H9 (cell line): ENCODE measurements at regions not wholly inside any gene's neighbourhood (a gene's known extent, or its start where the extent isn't known, plus 50 kb on each side); places are given as distances from the start of the nearest gene placed in this dataset.

Experiments used
- DNase-seq: peaks from one replicate; pipeline ENCODE4 v3.0.0-alpha.2; 2017
- H2AFZ ChIP-seq: one replicate; pipeline ENCODE4 v1.6.1; 2013; ENCODE audit warnings: mild to moderate bottlenecking, low read length, control low read depth, moderate library complexity
- H2AK5ac ChIP-seq: 2 replicates; pipeline ENCODE4 v1.6.1; 2013; ENCODE audit warnings: low read length, control low read depth, mixed read lengths; ENCODE audit not compliant: insufficient read length
- H2BK120ac ChIP-seq: one replicate; pipeline ENCODE4 v1.6.1; 2013; ENCODE audit warnings: low read depth, mild to moderate bottlenecking, low read length, control low read depth, inconsistent platforms; ENCODE audit not compliant: poor library complexity, severe bottlenecking
- H2BK12ac ChIP-seq: 2 replicates; pipeline ENCODE4 v1.6.1; 2013; ENCODE audit warnings: low read length, control low read depth, mixed read lengths, low read depth; ENCODE audit not compliant: insufficient read length
- H2BK15ac ChIP-seq: 2 replicates; pipeline ENCODE4 v1.6.1; 2013; ENCODE audit warnings: low read depth, low read length, control low read depth
- H2BK20ac ChIP-seq: one replicate; pipeline ENCODE4 v1.6.1; 2013; ENCODE audit warnings: low read depth, mild to moderate bottlenecking, low read length, control low read depth, inconsistent platforms; ENCODE audit not compliant: poor library complexity, severe bottlenecking
- H2BK5ac ChIP-seq: 2 replicates; pipeline ENCODE4 v1.6.1; 2013; ENCODE audit warnings: low read length, control low read depth, mixed read lengths; ENCODE audit not compliant: insufficient read length
- H3K14ac ChIP-seq: 2 replicates; pipeline ENCODE4 v1.6.1; 2013; ENCODE audit warnings: low read length, control low read depth; ENCODE audit not compliant: insufficient read depth
- H3K18ac ChIP-seq: 2 replicates; pipeline ENCODE4 v1.6.1; 2013; ENCODE audit warnings: low read depth, mild to moderate bottlenecking, mixed read lengths, low read length, control low read depth; ENCODE audit not compliant: insufficient read length
- H3K23ac ChIP-seq: 2 replicates; pipeline ENCODE4 v1.6.1; 2013; ENCODE audit warnings: low read length, control low read depth, mixed read lengths, low read depth; ENCODE audit not compliant: insufficient read length
- H3K23me2 ChIP-seq: 2 replicates; pipeline ENCODE4 v1.6.1; 2013; ENCODE audit warnings: low read depth, mild to moderate bottlenecking, mixed read lengths, low read length, control low read depth; ENCODE audit not compliant: insufficient read length, poor library complexity, severe bottlenecking
- H3K27ac ChIP-seq: 2 replicates; pipeline ENCODE4 v1.5.1; 2013; ENCODE audit warnings: low read length, control low read depth, mixed read lengths, low read depth; ENCODE audit not compliant: insufficient read length
- H3K27me3 ChIP-seq: 2 replicates; pipeline ENCODE4 v1.6.1; 2013; ENCODE audit warnings: low read length, control low read depth, inconsistent platforms; ENCODE audit not compliant: insufficient read depth
- H3K4ac ChIP-seq: 2 replicates; pipeline ENCODE4 v1.6.1; 2013; ENCODE audit warnings: low read depth, mild to moderate bottlenecking, control low read depth, inconsistent platforms, low read length, moderate library complexity
- H3K4me1 ChIP-seq: 2 replicates; pipeline ENCODE4 v1.6.1; 2013; ENCODE audit warnings: low read length, control low read depth, inconsistent platforms; ENCODE audit not compliant: insufficient read depth
- H3K4me2 ChIP-seq: 2 replicates; pipeline ENCODE4 v1.6.1; 2013; ENCODE audit warnings: low read length, control low read depth, mixed read lengths; ENCODE audit not compliant: insufficient read length, insufficient read depth
- H3K56ac ChIP-seq: 2 replicates; pipeline ENCODE4 v1.6.1; 2013; ENCODE audit warnings: low read depth, mild to moderate bottlenecking, mixed read lengths, low read length, control low read depth; ENCODE audit not compliant: insufficient read length
- H3K79me1 ChIP-seq: 2 replicates; pipeline ENCODE4 v1.6.1; 2013; ENCODE audit warnings: low read depth, mild to moderate bottlenecking, moderate library complexity, low read length, control low read depth, inconsistent platforms; ENCODE audit not compliant: insufficient read depth, poor library complexity, severe bottlenecking
- H3K79me2 ChIP-seq: 2 replicates; pipeline ENCODE4 v1.6.1; 2013; ENCODE audit warnings: low read length, control low read depth, inconsistent platforms; ENCODE audit not compliant: insufficient read depth
- H3K9ac ChIP-seq: 2 replicates; pipeline ENCODE4 v1.6.1; 2013; ENCODE audit warnings: low read length, control low read depth, mixed read lengths; ENCODE audit not compliant: insufficient read length; ENCODE audit errors: extremely low read depth
- H3K9me3 ChIP-seq: one replicate; pipeline ENCODE4 v1.6.1; 2013; ENCODE audit warnings: low read depth, low read length, inconsistent platforms; ENCODE audit not compliant: control insufficient read depth
- H3T11ph ChIP-seq: one replicate; pipeline ENCODE4 v1.6.1; 2013; ENCODE audit warnings: mild to moderate bottlenecking, low read length, control low read depth, inconsistent platforms
- H4K20me1 ChIP-seq: one replicate; pipeline ENCODE4 v1.6.1; 2013; ENCODE audit not compliant: control insufficient read depth, insufficient read length, insufficient read depth
- H4K5ac ChIP-seq: 2 replicates; pipeline ENCODE4 v1.6.1; 2013; ENCODE audit warnings: low read depth, mild to moderate bottlenecking, mixed read lengths, low read length, control low read depth; ENCODE audit not compliant: insufficient read length
- H4K8ac ChIP-seq: replicated peaks from 2 replicates; pipeline ENCODE4 v1.6.1; 2013; ENCODE audit warnings: low read length, control low read depth, mixed read lengths, low read depth; ENCODE audit not compliant: insufficient read length
- H4K91ac ChIP-seq: 2 replicates; pipeline ENCODE4 v1.6.1; 2013; ENCODE audit warnings: low read depth, mild to moderate bottlenecking, moderate library complexity, mixed read lengths, low read length, control low read depth; ENCODE audit not compliant: insufficient read length
- H3K27ac Mint-ChIP-seq, 3 experiments: 2 replicates in 2 of 3; 3 replicates in 1 of 3; pipeline ENCODE4 v1.8.0; 2020 to 2021; ENCODE audit warnings: mixed read lengths in 3 of 3, mild to moderate bottlenecking in 1 of 3, moderate library complexity in 1 of 3
- H3K27me3 Mint-ChIP-seq: 2 replicates; pipeline ENCODE4 v1.8.0; 2021; ENCODE audit warnings: low read depth, mild to moderate bottlenecking, moderate library complexity, mixed read lengths
- H3K36me3 Mint-ChIP-seq, 3 experiments: 2 replicates in 2 of 3; 3 replicates in 1 of 3; pipeline ENCODE4 v1.8.0; 2020 to 2021; ENCODE audit warnings: low read depth in 3 of 3, mixed read lengths in 3 of 3; ENCODE audit not compliant: insufficient read depth in 1 of 3
- H3K4me1 Mint-ChIP-seq, 2 experiments: 2 replicates each; pipeline ENCODE4 v1.8.0; 2020; ENCODE audit warnings: mixed read lengths in 2 of 2
- H3K4me3 Mint-ChIP-seq, 2 experiments: 2 replicates in 1 of 2; 3 replicates in 1 of 2; pipeline ENCODE4 v1.8.0; 2020 to 2021; ENCODE audit warnings: mild to moderate bottlenecking in 2 of 2, mixed read lengths in 2 of 2, moderate library complexity in 1 of 2
- H3K9me3 Mint-ChIP-seq, 2 experiments: 2 replicates in 1 of 2; 3 replicates in 1 of 2; pipeline ENCODE4 v1.8.0; 2020; ENCODE audit warnings: mild to moderate bottlenecking in 2 of 2, mixed read lengths in 2 of 2, moderate library complexity in 1 of 2
- WGBS: extraction: QIAGEN DNeasy Blood & Tissue Kit; methylation state at CpG from one replicate; pipeline ENCODE4 v1.1.7; 2013; ENCODE audit warnings: missing lambda C conversion rate, low lambda C conversion rate, mixed read lengths; ENCODE audit not compliant: insufficient read length; ENCODE audit errors: extremely low coverage; 5-methylcytosine and 5-hydroxymethylcytosine counted together
- TF ChIP-seq, protein P1 (sequence below): fragments of 200-600 bp; sonication (generic); conservative IDR thresholded peaks from 3 replicates; pipeline ENCODE4 v1.8.0; 2021; ENCODE audit warnings: antibody characterized with exemption, mild to moderate bottlenecking

DNA sequence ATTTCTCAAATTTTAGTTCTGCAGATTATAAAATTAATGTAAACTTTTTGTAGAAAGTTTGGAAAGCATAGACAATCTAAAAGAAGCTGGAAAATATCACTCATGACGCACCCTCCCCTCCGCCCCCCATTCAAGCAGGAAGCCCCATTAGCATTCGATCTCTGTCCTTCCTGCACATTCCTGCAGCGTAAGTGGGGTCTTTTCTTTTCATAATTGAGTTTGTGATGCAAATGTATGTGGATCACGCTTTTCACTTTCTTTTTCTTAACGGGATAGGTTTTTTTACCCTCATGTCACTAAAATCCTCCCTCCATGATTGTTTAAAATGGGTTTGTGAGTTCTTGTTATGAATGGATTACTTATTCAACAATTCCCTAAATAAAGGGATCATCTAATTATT lies 181.7 kb upstream of the HDAC4 start:
- DNase-seq = no peak
- Mint-ChIP-seq H3K4me3 (no peak overlapping the region), H3K27me3 (peaks cover 2% of the 10 kb centered on the region), H3K27ac (no peak overlapping the region), H3K9me3 (no peaks in the 10 kb centered on the region), H3K4me1 (peaks cover 16 to 21% of the 10 kb centered on the region in 2 experiments), H3K36me3 (no peaks in the 10 kb centered on the region)
- no peak overlapping the region for H3K4me2 ChIP-seq
- no peaks in the 10 kb centered on the region for H4K20me1 ChIP-seq
- no peak overlapping the region for H3T11ph ChIP-seq
- no peak overlapping the region for H2BK20ac ChIP-seq
- no peaks in the 10 kb centered on the region for H3K4me1 ChIP-seq
- H2BK15ac ChIP-seq = no peak overlapping the region
- H3K27ac ChIP-seq = no peak overlapping the region
- no peaks in the 10 kb centered on the region for H3K9me3 ChIP-seq
- no peak overlapping the region for H4K5ac ChIP-seq
- H3K4ac ChIP-seq = no peak overlapping the region
- no peak overlapping the region for H3K23ac ChIP-seq
- no peaks in the 10 kb centered on the region for H3K79me1 ChIP-seq
- no peak overlapping the region for H3K18ac ChIP-seq
- H3K27me3 ChIP-seq = no peaks in the 10 kb centered on the region
- H3K23me2 ChIP-seq = no peaks in the 10 kb centered on the region
- H3K9ac ChIP-seq = no peak overlapping the region
- H2AK5ac ChIP-seq = no peak overlapping the region
- H4K91ac ChIP-seq = no peak overlapping the region
- H3K14ac ChIP-seq = no peak overlapping the region
- TF ChIP-seq, protein P1, sequence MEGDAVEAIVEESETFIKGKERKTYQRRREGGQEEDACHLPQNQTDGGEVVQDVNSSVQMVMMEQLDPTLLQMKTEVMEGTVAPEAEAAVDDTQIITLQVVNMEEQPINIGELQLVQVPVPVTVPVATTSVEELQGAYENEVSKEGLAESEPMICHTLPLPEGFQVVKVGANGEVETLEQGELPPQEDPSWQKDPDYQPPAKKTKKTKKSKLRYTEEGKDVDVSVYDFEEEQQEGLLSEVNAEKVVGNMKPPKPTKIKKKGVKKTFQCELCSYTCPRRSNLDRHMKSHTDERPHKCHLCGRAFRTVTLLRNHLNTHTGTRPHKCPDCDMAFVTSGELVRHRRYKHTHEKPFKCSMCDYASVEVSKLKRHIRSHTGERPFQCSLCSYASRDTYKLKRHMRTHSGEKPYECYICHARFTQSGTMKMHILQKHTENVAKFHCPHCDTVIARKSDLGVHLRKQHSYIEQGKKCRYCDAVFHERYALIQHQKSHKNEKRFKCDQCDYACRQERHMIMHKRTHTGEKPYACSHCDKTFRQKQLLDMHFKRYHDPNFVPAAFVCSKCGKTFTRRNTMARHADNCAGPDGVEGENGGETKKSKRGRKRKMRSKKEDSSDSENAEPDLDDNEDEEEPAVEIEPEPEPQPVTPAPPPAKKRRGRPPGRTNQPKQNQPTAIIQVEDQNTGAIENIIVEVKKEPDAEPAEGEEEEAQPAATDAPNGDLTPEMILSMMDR = no peak
- no peak overlapping the region for H4K8ac ChIP-seq
- H2BK120ac ChIP-seq = no peak overlapping the region
- no peak overlapping the region for H2AFZ ChIP-seq
- H3K79me2 ChIP-seq = no peaks in the 10 kb centered on the region
- no peak overlapping the region for H2BK5ac ChIP-seq
- no peak overlapping the region for H3K56ac ChIP-seq
- WGBS = no CpG with 5 or more reads among the region's 6 CpGs
- H2BK12ac ChIP-seq = no peak overlapping the region
